Common myeloid progenitor, CD34-positive (primary cell): ENCODE measurements at regions not wholly inside any gene's neighbourhood (a gene's known extent, or its start where the extent isn't known, plus 50 kb on each side); places are given as distances from the start of the nearest gene placed in this dataset.

Experiments
- CTCF ChIA-PET: fragments of 350-600 bp; sonication (Branson Sonifier 250); formaldehyde crosslinking; loops from one replicate; lab custom pipeline; 2021; ENCODE audit warnings: antibody characterized with exemption; lab: Charles Lee
- POLR2A ChIA-PET: fragments of 350-600 bp; sonication (Branson Sonifier 250); formaldehyde crosslinking; loops from one replicate; lab custom pipeline; 2021; ENCODE audit warnings: antibody characterized with exemption; lab: Charles Lee
- DNase-seq, 3 donors: peaks; one replicate each; pipeline versions ENCODE4 v3.0.0 to v3.0.0-alpha.2; 2013
- H3K27ac ChIP-seq, 2 experiments: 1 replicate in 1 of 2; 2 replicates in 1 of 2; pipeline ENCODE4 v1.7.0; 2013; ENCODE audit warnings: inconsistent platforms in 2 of 2, low read length in 2 of 2, mild to moderate bottlenecking in 2 of 2, low read depth in 1 of 2, moderate library complexity in 1 of 2; ENCODE audit not compliant: severe bottlenecking in 2 of 2, insufficient read depth in 1 of 2, poor library complexity in 1 of 2
- H3K27me3 ChIP-seq, 5 experiments: replicated peaks in 2 of 5; 1 replicate in 3 of 5; 2 replicates in 2 of 5; pipeline versions ENCODE4 v1.6.1 to v1.7.0; 2013; ENCODE audit warnings: low read length in 4 of 5, mild to moderate bottlenecking in 2 of 5, moderate library complexity in 2 of 5, inconsistent platforms in 1 of 5; ENCODE audit not compliant: insufficient read depth in 5 of 5, control insufficient read depth in 4 of 5
- H3K36me3 ChIP-seq, 4 experiments: 1 replicate in 2 of 4; 2 replicates in 2 of 4; pipeline versions ENCODE4 v1.6.1 to v1.7.0; 2013; ENCODE audit warnings: low read length in 3 of 4, control low read depth in 1 of 4, mild to moderate bottlenecking in 1 of 4; ENCODE audit not compliant: control insufficient read depth in 4 of 4, insufficient read depth in 4 of 4
- H3K4me1 ChIP-seq, 4 experiments: 1 replicate in 3 of 4; 2 replicates in 1 of 4; pipeline versions ENCODE4 v1.6.1 to v1.7.1; 2013; ENCODE audit warnings: low read length in 3 of 4, mild to moderate bottlenecking in 3 of 4, control low read depth in 1 of 4, inconsistent platforms in 1 of 4, moderate library complexity in 1 of 4; ENCODE audit not compliant: control insufficient read depth in 4 of 4, insufficient read depth in 4 of 4; ENCODE audit errors: control extremely low read depth in 1 of 4
- H3K4me3 ChIP-seq, 7 experiments: 1 replicate in 4 of 7; 2 replicates in 3 of 7; pipeline versions ENCODE4 v1.5.1 to v1.7.0; 2013; ENCODE audit warnings: mild to moderate bottlenecking in 7 of 7, low read length in 6 of 7, moderate library complexity in 6 of 7, inconsistent platforms in 2 of 7, low read depth in 2 of 7, control low read depth in 1 of 7; ENCODE audit not compliant: insufficient read depth in 4 of 7, control insufficient read depth in 1 of 7; ENCODE audit errors: extremely low read depth in 1 of 7
- H3K9me3 ChIP-seq, 5 experiments: 1 replicate in 4 of 5; 2 replicates in 1 of 5; pipeline versions ENCODE4 v1.6.1 to v1.7.1; 2013; ENCODE audit warnings: low read length in 4 of 5, mild to moderate bottlenecking in 2 of 5, inconsistent platforms in 1 of 5, low read depth in 1 of 5, moderate library complexity in 1 of 5; ENCODE audit not compliant: control insufficient read depth in 4 of 5, insufficient read depth in 2 of 5; ENCODE audit errors: control extremely low read depth in 1 of 5
- WGBS: methylation state at CpG from one replicate; pipeline ENCODE4 v1.1.5; 2013; ENCODE audit not compliant: insufficient coverage; 5-methylcytosine and 5-hydroxymethylcytosine counted together

- Histone ChIP-seq H3K4me3 (no peak overlapping the region), H3K4me1 (no peaks in the 10 kb centered on the region), H3K27me3 (peaks cover 0 to 2% (median 0%) of the 10 kb centered on the region in 5 experiments), H3K9me3 (no peaks in the 10 kb centered on the region), H3K36me3 (no peaks in the 10 kb centered on the region), H3K27ac (no peak overlapping the region)
- WGBS, result 80% methylated on average over 1 of the region's 2 CpGs
- CTCF ChIA-PET, result no interaction called here
- POLR2A ChIA-PET, result no interaction called here
- no peak for DNase-seq
These were observed 142.3 kb downstream of the RCHY1 start for GRCh38 chr4:75371915-75372314.

- CTCF ChIA-PET, result no interaction called here
- no peak overlapping the region for H3K27ac ChIP-seq
- POLR2A ChIA-PET, result no interaction called here
- no peaks in the 10 kb centered on the region for H3K27me3 ChIP-seq
- no peaks in the 10 kb centered on the region for H3K9me3 ChIP-seq
- H3K4me3 ChIP-seq, result no peak overlapping the region
- no peak for DNase-seq
- no CpG with 5 or more reads among the region's 3 CpGs for WGBS
- no peaks in the 10 kb centered on the region for H3K4me1 ChIP-seq
- H3K36me3 ChIP-seq, result no peaks in the 10 kb centered on the region
These were observed 143.6 kb downstream of the RCHY1 start for GRCh38 chr4:75370576-75370975.

GRCh38 chr4:75345423-75345822 is 168.8 kb downstream of the RCHY1 start:
- WGBS, result 83% methylated on average over 1 of the region's 2 CpGs
- DNase-seq, result no peak
- ChIA-PET POLR2A (no interaction called here), CTCF (no interaction called here)
- no peak overlapping the region for H3K4me3 ChIP-seq
- H3K4me1 ChIP-seq, result no peaks in the 10 kb centered on the region
- no peak overlapping the region for H3K27ac ChIP-seq
- no peaks in the 10 kb centered on the region for H3K36me3 ChIP-seq
- H3K9me3 ChIP-seq, result no peaks in the 10 kb centered on the region
- no peaks in the 10 kb centered on the region for H3K27me3 ChIP-seq

GRCh38 chr4:75344915-75345314 is 169.3 kb downstream of the RCHY1 start:
- H3K4me3 ChIP-seq, result no peak overlapping the region
- no peaks in the 10 kb centered on the region for H3K9me3 ChIP-seq
- POLR2A ChIA-PET, result no interaction called here
- CTCF ChIA-PET, result no interaction called here
- H3K36me3 ChIP-seq, result no peaks in the 10 kb centered on the region
- no peak overlapping the region for H3K27ac ChIP-seq
- WGBS, result 100% methylated on average over 2 of the region's 5 CpGs
- DNase-seq, result no peak
- no peaks in the 10 kb centered on the region for H3K4me1 ChIP-seq
- H3K27me3 ChIP-seq, result no peaks in the 10 kb centered on the region

GRCh38 chr4:75343333-75343732 is 170.9 kb downstream of the RCHY1 start:
- H3K4me1 ChIP-seq, result no peaks in the 10 kb centered on the region
- H3K27ac ChIP-seq, result no peak overlapping the region
- POLR2A ChIA-PET, result no interaction called here
- WGBS, result no CpG with 5 or more reads among the region's 2 CpGs
- H3K4me3 ChIP-seq, result no peak overlapping the region
- H3K27me3 ChIP-seq, result no peaks in the 10 kb centered on the region
- H3K9me3 ChIP-seq, result no peaks in the 10 kb centered on the region
- no peak for DNase-seq
- CTCF ChIA-PET, result no interaction called here
- H3K36me3 ChIP-seq, result no peaks in the 10 kb centered on the region

GRCh38 chr4:75340561-75340960 is 173.6 kb downstream of the RCHY1 start:
- ChIA-PET POLR2A (no interaction called here), CTCF (no interaction called here)
- no peaks in the 10 kb centered on the region for H3K9me3 ChIP-seq
- H3K27ac ChIP-seq, result no peak overlapping the region
- no peaks in the 10 kb centered on the region for H3K27me3 ChIP-seq
- no peaks in the 10 kb centered on the region for H3K4me1 ChIP-seq
- H3K36me3 ChIP-seq, result no peaks in the 10 kb centered on the region
- no peak overlapping the region for H3K4me3 ChIP-seq
- no peak for DNase-seq

GRCh38 chr4:75338352-75338880 is 175.8 kb downstream of the RCHY1 start:
- CTCF ChIA-PET, result no interaction called here
- 100% methylated on average over 1 of the region's 1 CpG for WGBS
- H3K27ac ChIP-seq, result no peak overlapping the region

More at GRCh38 chr4:75338352-75338880, 175.8 kb downstream of the RCHY1 start:
- POLR2A ChIA-PET, result no interaction called here
- Histone ChIP-seq H3K4me1 (no peaks in the 10 kb centered on the region), H3K36me3 (no peaks in the 10 kb centered on the region), H3K9me3 (no peaks in the 10 kb centered on the region), H3K4me3 (no peak overlapping the region), H3K27me3 (no peaks in the 10 kb centered on the region)
- DNase-seq, result no peak
